ENCODE measurements at regions not wholly inside any gene's neighbourhood (a gene's known extent, or its start where the extent isn't known, plus 50 kb on each side); places are given as distances from the start of the nearest gene placed in this dataset.

DNA sequence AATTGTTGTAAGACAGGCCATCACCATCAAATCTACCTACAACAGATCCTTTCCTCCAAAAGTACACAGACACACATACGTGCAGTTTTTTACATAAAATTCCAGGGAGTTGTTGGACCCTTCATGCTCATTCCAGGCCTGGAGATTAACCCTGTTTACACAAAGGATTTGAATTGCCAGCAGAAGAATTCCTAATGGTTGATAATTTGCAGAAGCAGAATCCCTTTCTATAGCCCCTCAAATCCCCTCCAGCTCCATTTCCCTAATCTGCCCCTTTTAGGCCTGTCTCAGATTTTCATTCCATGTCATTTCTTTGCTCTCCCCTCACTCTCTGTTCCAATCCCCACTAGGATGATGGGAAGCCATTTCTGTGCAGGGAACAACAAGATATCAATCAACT lies 102.9 kb upstream of the TOX3 start:
- Histone ChIP-seq H2AFZ (ENCODE audit: low read length) (no peak overlapping the region), H3K36me3 (ENCODE audit: insufficient read depth, low read length) (no peaks in the 10 kb centered on the region), H3K27ac (ENCODE audit: low read length) (no peak overlapping the region), H3K27me3 (ENCODE audit: low read length) (no peaks in the 10 kb centered on the region), H3K4me2 (ENCODE audit: low read depth, low read length, poor library complexity, severe bottlenecking) (no peak overlapping the region), H3K9me2 (replicated peaks; ENCODE audit: insufficient read depth, low read length) (no peaks in the 10 kb centered on the region), H3K79me2 (ENCODE audit: low read length) (no peaks in the 10 kb centered on the region), H3K4me3 (ENCODE audit: low read length) (no peak overlapping the region), H3K9ac (ENCODE audit: low read length) (no peak overlapping the region), H3K9me3 (ENCODE audit: low read length) (no peaks in the 10 kb centered on the region), H3K4me1 (ENCODE audit: low read length) (no peaks in the 10 kb centered on the region), H4K20me1 (ENCODE audit: insufficient read depth, low read depth, low read length) (no peaks in the 10 kb centered on the region)
- no peak for DNase-seq

DNA sequence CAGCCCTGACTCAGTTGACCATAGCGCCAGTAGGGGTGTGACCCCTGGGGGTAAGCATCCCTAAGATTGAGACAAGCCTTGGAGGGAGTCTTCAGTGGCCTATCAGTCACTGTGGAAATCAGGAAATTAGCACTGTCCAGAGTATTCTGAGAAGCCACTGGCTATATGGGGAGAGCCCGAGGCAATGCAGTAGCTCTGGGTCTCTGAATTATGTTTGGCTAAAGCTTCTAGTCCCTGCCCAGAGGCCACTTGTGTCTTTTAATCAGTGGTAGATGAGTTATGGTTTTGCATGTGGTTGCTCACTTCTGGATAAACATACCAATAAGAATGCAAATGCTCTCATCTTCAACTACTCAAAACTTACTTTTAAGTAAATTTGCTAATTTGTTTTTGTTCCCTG lies 100.6 kb upstream of the TOX3 start:
- no peak overlapping the region for H2AFZ ChIP-seq (ENCODE audit: low read length)
- H3K27me3 ChIP-seq (ENCODE audit: low read length): no peaks in the 10 kb centered on the region
- no peaks in the 10 kb centered on the region for H4K20me1 ChIP-seq (ENCODE audit: insufficient read depth, low read depth, low read length)
- DNase-seq: no peak
- no peak overlapping the region for H3K27ac ChIP-seq (ENCODE audit: low read length)
- no peak overlapping the region for H3K9ac ChIP-seq (ENCODE audit: low read length)
- H3K9me3 ChIP-seq (ENCODE audit: low read length): no peaks in the 10 kb centered on the region
- no peaks in the 10 kb centered on the region for H3K79me2 ChIP-seq (ENCODE audit: low read length)
- H3K36me3 ChIP-seq (ENCODE audit: insufficient read depth, low read length): no peaks in the 10 kb centered on the region
- H3K4me3 ChIP-seq (ENCODE audit: low read length): no peak overlapping the region
- no peaks in the 10 kb centered on the region for H3K4me1 ChIP-seq (ENCODE audit: low read length)
- no peaks in the 10 kb centered on the region for H3K9me2 ChIP-seq (replicated peaks; ENCODE audit: insufficient read depth, low read length)
- H3K4me2 ChIP-seq (ENCODE audit: low read depth, low read length, poor library complexity, severe bottlenecking): no peak overlapping the region

DNA sequence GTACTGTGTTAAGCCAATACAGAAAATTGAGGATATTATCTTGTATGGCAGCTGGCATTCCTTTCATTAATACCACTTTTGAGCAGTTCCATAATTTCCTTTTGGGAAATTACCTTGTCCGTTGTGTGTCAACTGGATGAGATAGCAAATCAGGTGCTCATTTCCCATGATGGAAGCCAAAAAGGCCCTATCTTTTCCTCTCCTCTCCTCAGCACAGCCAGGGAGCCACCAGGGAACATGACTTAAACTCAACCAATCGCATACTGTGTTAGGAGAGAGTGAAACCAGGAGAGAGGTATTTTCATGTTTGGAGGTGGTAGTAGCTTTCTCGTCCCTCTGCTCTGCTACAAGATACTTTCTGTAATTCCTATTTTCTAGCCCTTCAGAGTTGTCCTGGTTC lies 96.1 kb upstream of the TOX3 start:
- Histone ChIP-seq H3K9me2 (replicated peaks; ENCODE audit: insufficient read depth, low read length) (no peaks in the 10 kb centered on the region), H3K36me3 (ENCODE audit: insufficient read depth, low read length) (no peaks in the 10 kb centered on the region), H3K27ac (ENCODE audit: low read length) (no peak overlapping the region), H3K9me3 (ENCODE audit: low read length) (no peaks in the 10 kb centered on the region), H3K4me3 (ENCODE audit: low read length) (no peak overlapping the region), H3K27me3 (ENCODE audit: low read length) (no peaks in the 10 kb centered on the region), H3K79me2 (ENCODE audit: low read length) (no peaks in the 10 kb centered on the region), H3K4me1 (ENCODE audit: low read length) (no peaks in the 10 kb centered on the region), H3K9ac (ENCODE audit: low read length) (no peak overlapping the region), H3K4me2 (ENCODE audit: low read depth, low read length, poor library complexity, severe bottlenecking) (no peak overlapping the region), H2AFZ (ENCODE audit: low read length) (no peak overlapping the region), H4K20me1 (ENCODE audit: insufficient read depth, low read depth, low read length) (no peaks in the 10 kb centered on the region)
- DNase-seq: no peak

DNA sequence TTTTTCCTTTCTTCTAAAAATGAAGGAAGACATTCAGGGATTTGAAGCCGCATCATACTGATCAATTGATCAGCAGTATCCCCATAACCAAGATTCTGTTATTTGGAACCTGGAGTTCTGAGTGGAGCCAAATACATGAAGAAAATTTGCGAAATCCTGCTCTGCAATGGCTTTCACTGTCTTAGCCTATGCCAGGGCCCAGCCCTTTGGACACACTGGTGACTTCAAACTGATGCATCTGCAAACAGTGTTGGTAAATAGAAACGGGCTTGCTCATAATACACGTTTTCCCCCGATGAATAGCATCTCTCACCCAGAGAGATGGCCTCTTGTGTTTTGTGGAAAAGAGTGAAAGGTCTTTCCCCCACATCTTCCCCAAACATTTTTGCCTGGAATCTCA lies 87.6 kb upstream of the TOX3 start:
- H4K20me1 ChIP-seq (ENCODE audit: insufficient read depth, low read depth, low read length): no peaks in the 10 kb centered on the region
- no peaks in the 10 kb centered on the region for H3K36me3 ChIP-seq (ENCODE audit: insufficient read depth, low read length)
- DNase-seq: no peak
- no peak overlapping the region for H3K27ac ChIP-seq (ENCODE audit: low read length)
- no peaks in the 10 kb centered on the region for H3K79me2 ChIP-seq (ENCODE audit: low read length)
- H3K9me2 ChIP-seq (replicated peaks; ENCODE audit: insufficient read depth, low read length): no peaks in the 10 kb centered on the region
- no peak overlapping the region for H2AFZ ChIP-seq (ENCODE audit: low read length)
- H3K4me2 ChIP-seq (ENCODE audit: low read depth, low read length, poor library complexity, severe bottlenecking): no peak overlapping the region
- H3K27me3 ChIP-seq (ENCODE audit: low read length): peaks cover 2% of the 10 kb centered on the region; the same call in 1 of the 2 replicates
- H3K4me1 ChIP-seq (ENCODE audit: low read length): no peaks in the 10 kb centered on the region
- H3K9me3 ChIP-seq (ENCODE audit: low read length): no peaks in the 10 kb centered on the region
- no peak overlapping the region for H3K4me3 ChIP-seq (ENCODE audit: low read length)
- no peak overlapping the region for H3K9ac ChIP-seq (ENCODE audit: low read length)

DNA sequence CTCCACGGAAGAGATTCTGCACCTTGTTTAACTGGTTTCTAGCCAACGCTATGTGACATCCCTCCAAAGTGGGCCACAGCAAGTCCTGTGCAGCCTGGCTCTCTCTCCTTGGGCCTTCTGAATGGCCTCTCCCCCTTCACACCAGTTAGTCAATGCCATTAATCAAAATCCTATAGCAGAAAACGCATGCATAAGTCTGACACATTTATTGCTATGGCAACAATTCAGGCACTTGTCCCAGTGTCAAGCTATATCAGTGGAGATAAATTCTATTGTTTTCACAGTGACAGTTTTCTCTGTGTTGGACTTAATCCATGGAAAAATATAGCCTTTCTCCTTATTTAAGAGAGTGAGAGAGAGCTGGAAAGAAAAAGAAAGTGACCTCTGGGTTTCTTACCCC lies 87.2 kb upstream of the TOX3 start:
- Histone ChIP-seq H3K9me3 (ENCODE audit: low read length) (no peaks in the 10 kb centered on the region), H4K20me1 (ENCODE audit: insufficient read depth, low read depth, low read length) (no peaks in the 10 kb centered on the region), H3K4me2 (ENCODE audit: low read depth, low read length, poor library complexity, severe bottlenecking) (no peak overlapping the region), H3K27me3 (ENCODE audit: low read length) (peaks cover 2% of the 10 kb centered on the region; the same call in 1 of the 2 replicates), H3K4me3 (ENCODE audit: low read length) (no peak overlapping the region), H3K79me2 (ENCODE audit: low read length) (no peaks in the 10 kb centered on the region), H2AFZ (ENCODE audit: low read length) (no peak overlapping the region), H3K9me2 (replicated peaks; ENCODE audit: insufficient read depth, low read length) (no peaks in the 10 kb centered on the region), H3K36me3 (ENCODE audit: insufficient read depth, low read length) (no peaks in the 10 kb centered on the region), H3K4me1 (ENCODE audit: low read length) (no peaks in the 10 kb centered on the region), H3K9ac (ENCODE audit: low read length) (no peak overlapping the region), H3K27ac (ENCODE audit: low read length) (no peak overlapping the region)
- no peak for DNase-seq

DNA sequence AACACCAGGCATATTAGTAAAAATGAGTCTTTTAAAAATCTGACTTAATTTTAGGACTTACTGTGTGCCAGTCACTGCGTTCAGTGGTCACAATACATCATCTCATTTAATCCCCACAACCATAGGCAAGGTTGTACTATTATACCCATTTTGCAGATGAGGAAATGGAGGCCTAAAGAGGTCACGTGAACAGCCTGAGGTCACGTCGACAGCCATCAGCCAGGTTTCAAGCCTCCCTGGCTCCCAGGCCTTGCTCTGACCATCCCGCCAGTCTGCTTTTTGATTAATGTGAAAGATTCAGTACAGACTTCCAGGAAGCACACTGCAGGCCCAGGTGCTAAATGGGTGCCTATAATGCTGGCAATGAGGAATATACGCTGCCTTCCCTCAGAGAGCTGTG lies 86.3 kb upstream of the TOX3 start:
- no peaks in the 10 kb centered on the region for H3K9me2 ChIP-seq (replicated peaks; ENCODE audit: insufficient read depth, low read length)
- H3K27ac ChIP-seq (ENCODE audit: low read length): no peak overlapping the region
- peaks cover 2% of the 10 kb centered on the region; the same call in 1 of the 2 replicates for H3K27me3 ChIP-seq (ENCODE audit: low read length)
- H3K4me1 ChIP-seq (ENCODE audit: low read length): no peaks in the 10 kb centered on the region
- no peak overlapping the region for H2AFZ ChIP-seq (ENCODE audit: low read length)
- no peaks in the 10 kb centered on the region for H4K20me1 ChIP-seq (ENCODE audit: insufficient read depth, low read depth, low read length)
- no peak for DNase-seq
- H3K79me2 ChIP-seq (ENCODE audit: low read length): no peaks in the 10 kb centered on the region
- no peaks in the 10 kb centered on the region for H3K36me3 ChIP-seq (ENCODE audit: insufficient read depth, low read length)
- no peaks in the 10 kb centered on the region for H3K9me3 ChIP-seq (ENCODE audit: low read length)
- no peak overlapping the region for H3K4me3 ChIP-seq (ENCODE audit: low read length)
- H3K9ac ChIP-seq (ENCODE audit: low read length): no peak overlapping the region
- H3K4me2 ChIP-seq (ENCODE audit: low read depth, low read length, poor library complexity, severe bottlenecking): no peak overlapping the region

DNA sequence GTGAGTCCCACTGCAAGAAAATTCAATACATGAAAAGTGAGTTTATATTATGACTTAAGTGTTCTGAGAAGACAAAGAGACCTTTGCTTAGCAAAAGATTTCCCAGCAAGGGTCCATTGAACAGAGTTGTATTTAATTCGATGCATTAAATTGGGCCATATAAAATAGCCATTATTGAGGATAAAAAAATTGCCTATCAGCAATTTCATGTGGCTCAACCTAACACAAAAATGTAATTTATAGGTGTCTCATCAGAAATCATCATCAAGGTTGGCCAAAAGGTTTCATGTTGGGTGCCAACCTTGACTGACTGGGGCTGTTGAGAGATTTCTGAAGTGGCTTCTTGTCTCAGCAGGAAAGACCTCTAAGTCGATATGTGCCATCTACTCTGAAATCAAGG lies 84.8 kb upstream of the TOX3 start:
- H3K27ac ChIP-seq (ENCODE audit: low read length): no peak overlapping the region
- H3K4me1 ChIP-seq (ENCODE audit: low read length): no peaks in the 10 kb centered on the region
- H3K4me2 ChIP-seq (ENCODE audit: low read depth, low read length, poor library complexity, severe bottlenecking): no peak overlapping the region
- no peak overlapping the region for H3K4me3 ChIP-seq (ENCODE audit: low read length)
- no peak for DNase-seq
- no peak overlapping the region for H2AFZ ChIP-seq (ENCODE audit: low read length)
- H3K9ac ChIP-seq (ENCODE audit: low read length): no peak overlapping the region
- H3K9me2 ChIP-seq (replicated peaks; ENCODE audit: insufficient read depth, low read length): no peaks in the 10 kb centered on the region
- H3K27me3 ChIP-seq (ENCODE audit: low read length): peaks cover 2% of the 10 kb centered on the region; the same call in 1 of the 2 replicates
- no peaks in the 10 kb centered on the region for H3K9me3 ChIP-seq (ENCODE audit: low read length)
- H3K36me3 ChIP-seq (ENCODE audit: insufficient read depth, low read length): no peaks in the 10 kb centered on the region
- H4K20me1 ChIP-seq (ENCODE audit: insufficient read depth, low read depth, low read length): no peaks in the 10 kb centered on the region
- H3K79me2 ChIP-seq (ENCODE audit: low read length): no peaks in the 10 kb centered on the region

DNA sequence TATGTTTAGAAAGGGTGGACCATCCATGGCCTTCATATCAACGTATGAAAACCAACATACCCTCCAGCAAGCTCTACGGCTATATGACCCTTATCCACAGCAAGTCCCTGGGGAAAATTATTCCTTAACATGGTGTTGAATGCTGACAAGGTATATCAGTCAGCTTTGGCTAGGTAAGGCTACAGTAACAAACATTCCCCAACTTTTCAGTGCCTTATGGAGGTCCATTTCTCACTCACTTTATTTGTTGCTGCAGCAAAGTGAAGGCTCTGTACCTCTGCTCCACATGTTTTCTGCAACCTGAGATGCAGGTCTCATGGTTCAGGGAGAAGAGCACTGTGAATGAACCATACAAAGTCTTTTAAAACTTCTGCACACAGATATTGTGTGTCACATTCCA lies 83.8 kb upstream of the TOX3 start:
- Histone ChIP-seq H3K9me2 (replicated peaks; ENCODE audit: insufficient read depth, low read length) (no peaks in the 10 kb centered on the region), H3K9ac (ENCODE audit: low read length) (no peak overlapping the region), H3K4me2 (ENCODE audit: low read depth, low read length, poor library complexity, severe bottlenecking) (no peak overlapping the region), H3K4me1 (ENCODE audit: low read length) (no peaks in the 10 kb centered on the region), H3K9me3 (ENCODE audit: low read length) (no peaks in the 10 kb centered on the region), H3K27me3 (ENCODE audit: low read length) (peaks cover 2% of the 10 kb centered on the region; the same call in 1 of the 2 replicates), H3K36me3 (ENCODE audit: insufficient read depth, low read length) (no peaks in the 10 kb centered on the region), H3K79me2 (ENCODE audit: low read length) (no peaks in the 10 kb centered on the region), H3K4me3 (ENCODE audit: low read length) (no peak overlapping the region), H2AFZ (ENCODE audit: low read length) (no peak overlapping the region), H3K27ac (ENCODE audit: low read length) (no peak overlapping the region), H4K20me1 (ENCODE audit: insufficient read depth, low read depth, low read length) (no peaks in the 10 kb centered on the region)
- DNase-seq: no peak

DNA sequence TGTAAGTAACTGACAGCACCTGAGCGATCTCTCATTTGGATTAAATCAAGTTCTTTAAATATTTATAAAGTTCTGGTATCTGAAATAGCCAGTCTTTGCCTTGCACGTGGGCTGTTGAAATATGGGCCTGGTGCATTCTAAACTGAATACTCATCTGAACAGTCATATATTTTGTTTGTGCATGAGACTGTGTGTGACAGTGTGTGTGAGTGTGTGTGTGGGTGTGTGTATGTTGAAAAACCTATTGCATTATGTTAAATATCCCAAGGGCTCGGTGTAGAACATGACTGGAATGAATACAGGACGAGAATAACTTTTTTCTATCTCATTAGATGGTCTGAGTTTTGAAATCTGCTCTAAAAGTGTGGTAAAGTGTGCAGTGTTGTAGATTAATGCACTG lies 82.4 kb upstream of the TOX3 start:
- H3K9me2 ChIP-seq (replicated peaks; ENCODE audit: insufficient read depth, low read length): no peaks in the 10 kb centered on the region
- DNase-seq: no peak

More for the DNA sequence above, 82.4 kb upstream of the TOX3 start:
- H4K20me1 ChIP-seq (ENCODE audit: insufficient read depth, low read depth, low read length): no peaks in the 10 kb centered on the region
- H3K79me2 ChIP-seq (ENCODE audit: low read length): no peaks in the 10 kb centered on the region
- H3K27me3 ChIP-seq (ENCODE audit: low read length): peaks cover 2% of the 10 kb centered on the region; the same call in 1 of the 2 replicates
- H3K9ac ChIP-seq (ENCODE audit: low read length): no peak overlapping the region
- H3K27ac ChIP-seq (ENCODE audit: low read length): no peak overlapping the region
- no peaks in the 10 kb centered on the region for H3K36me3 ChIP-seq (ENCODE audit: insufficient read depth, low read length)
- H3K9me3 ChIP-seq (ENCODE audit: low read length): no peaks in the 10 kb centered on the region
- no peak overlapping the region for H2AFZ ChIP-seq (ENCODE audit: low read length)
- no peaks in the 10 kb centered on the region for H3K4me1 ChIP-seq (ENCODE audit: low read length)
- no peak overlapping the region for H3K4me2 ChIP-seq (ENCODE audit: low read depth, low read length, poor library complexity, severe bottlenecking)
- no peak overlapping the region for H3K4me3 ChIP-seq (ENCODE audit: low read length)

Data from Karpas-422 (cell line).